ENCODE measurements at regions not wholly inside any gene's neighbourhood (a gene's known extent, or its start where the extent isn't known, plus 50 kb on each side); places are given as distances from the start of the nearest gene placed in this dataset.

- TF ChIP-seq POLR2AphosphoS5 (IDR thresholded peaks at IDR 0.05; ENCODE audit: low read depth, low read length) (no peak), SIN3A (IDR thresholded peaks at IDR 0.05; ENCODE audit: borderline replicate concordance, insufficient read depth, low read length) (no peak)
Measured at GRCh38 chr12:123035841-123036240, 55.4 kb downstream of the ARL6IP4 start.

Data from PFSK-1 (cell line).